SK-N-MC (cell line): ENCODE measurements at regions not wholly inside any gene's neighbourhood (a gene's known extent, or its start where the extent isn't known, plus 50 kb on each side); places are given as distances from the start of the nearest gene placed in this dataset.

Experiments
- EZH2 ChIP-seq: fragments of 200-600 bp; sonication (generic); IDR thresholded peaks from one replicate; pipeline ENCODE4 v1.6.1; 2017; ENCODE audit warnings: antibody characterized with exemption
- FOXP2 ChIP-seq: optimal IDR thresholded peaks from 2 replicates; pipeline ENCODE3; 2011; ENCODE audit warnings: mild to moderate bottlenecking, moderate library complexity; ENCODE audit not compliant: insufficient read depth; ENCODE audit errors: extremely low read length, control extremely low read depth
- POLR2AphosphoS5 ChIP-seq: IDR thresholded peaks from 2 replicates; pipeline ENCODE4 v1.6.1; 2012; ENCODE audit warnings: mild to moderate bottlenecking, low read depth, low read length, borderline replicate concordance

GRCh38 chr5:121497176-121497575 lies 354.5 kb upstream of the FTMT start:
- TF ChIP-seq EZH2 (no peak), POLR2AphosphoS5 (no peak), FOXP2 (no peak)
